OCI-LY3 (cell line): ENCODE measurements at regions not wholly inside any gene's neighbourhood (a gene's known extent, or its start where the extent isn't known, plus 50 kb on each side); places are given as distances from the start of the nearest gene placed in this dataset.

Experiments
- CTCF ChIP-seq: fragments of 200-600, 300-600 bp; sonication (generic); IDR thresholded peaks from 2 replicates; pipeline ENCODE4 v1.5.1; 2014; ENCODE audit warnings: antibody characterized with exemption, low read length, low read depth
- EZH2phosphoT487 ChIP-seq: fragments of 200-600 bp; shearing (Covaris generic); IDR thresholded peaks from 2 replicates; pipeline ENCODE4 v1.6.1; 2018; ENCODE audit warnings: antibody characterized with exemption, mixed run types, low read depth

- no peak for TF ChIP-seq CTCF
- no peak for TF ChIP-seq EZH2phosphoT487
Measured at GRCh38 chr3:72343078-72343477, 505.2 kb downstream of the SHQ1 start.
